Fibroblast of the aortic adventitia (primary cell): ENCODE measurements at regions not wholly inside any gene's neighbourhood (a gene's known extent, or its start where the extent isn't known, plus 50 kb on each side); places are given as distances from the start of the nearest gene placed in this dataset.

Source experiments
- DNase-seq: peaks from one replicate; pipeline ENCODE4 v3.0.0-alpha.2; 2010; ENCODE audit warnings: low read depth
- H3K4me3 ChIP-seq: 2 replicates; pipeline ENCODE4 v1.5.1; 2011; ENCODE audit warnings: low read depth, mild to moderate bottlenecking, control low read depth, low read length, moderate library complexity
- TF ChIP-seq, protein P1 (sequence below): IDR thresholded peaks from 2 replicates; pipeline ENCODE4 v1.5.1; 2011; ENCODE audit warnings: mild to moderate bottlenecking, low read length, control low read depth, inconsistent platforms; ENCODE audit not compliant: insufficient read depth

DNA sequence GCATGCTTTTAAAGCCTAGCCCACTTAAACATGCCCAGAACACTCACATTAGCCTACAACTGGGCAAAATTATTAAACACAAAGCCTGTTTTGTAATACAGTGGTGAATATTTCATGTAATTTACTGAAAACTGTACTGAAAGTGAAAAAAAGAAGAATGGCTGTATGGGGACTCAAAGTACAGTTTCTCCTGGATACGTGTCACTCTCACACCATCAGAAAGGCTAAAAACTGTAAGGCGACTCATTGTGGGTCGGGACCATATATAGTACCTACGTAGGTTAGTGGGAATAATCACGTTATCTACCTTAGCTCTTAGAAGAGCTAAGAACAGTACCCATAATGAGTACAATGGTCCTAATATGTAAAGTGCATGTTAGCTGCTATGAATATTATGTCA, 80.2 kb upstream of the SPATA12 start:
- H3K4me3 ChIP-seq: no peak overlapping the region
- no peak for DNase-seq
- TF ChIP-seq, protein P1, sequence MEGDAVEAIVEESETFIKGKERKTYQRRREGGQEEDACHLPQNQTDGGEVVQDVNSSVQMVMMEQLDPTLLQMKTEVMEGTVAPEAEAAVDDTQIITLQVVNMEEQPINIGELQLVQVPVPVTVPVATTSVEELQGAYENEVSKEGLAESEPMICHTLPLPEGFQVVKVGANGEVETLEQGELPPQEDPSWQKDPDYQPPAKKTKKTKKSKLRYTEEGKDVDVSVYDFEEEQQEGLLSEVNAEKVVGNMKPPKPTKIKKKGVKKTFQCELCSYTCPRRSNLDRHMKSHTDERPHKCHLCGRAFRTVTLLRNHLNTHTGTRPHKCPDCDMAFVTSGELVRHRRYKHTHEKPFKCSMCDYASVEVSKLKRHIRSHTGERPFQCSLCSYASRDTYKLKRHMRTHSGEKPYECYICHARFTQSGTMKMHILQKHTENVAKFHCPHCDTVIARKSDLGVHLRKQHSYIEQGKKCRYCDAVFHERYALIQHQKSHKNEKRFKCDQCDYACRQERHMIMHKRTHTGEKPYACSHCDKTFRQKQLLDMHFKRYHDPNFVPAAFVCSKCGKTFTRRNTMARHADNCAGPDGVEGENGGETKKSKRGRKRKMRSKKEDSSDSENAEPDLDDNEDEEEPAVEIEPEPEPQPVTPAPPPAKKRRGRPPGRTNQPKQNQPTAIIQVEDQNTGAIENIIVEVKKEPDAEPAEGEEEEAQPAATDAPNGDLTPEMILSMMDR: no peak

DNA sequence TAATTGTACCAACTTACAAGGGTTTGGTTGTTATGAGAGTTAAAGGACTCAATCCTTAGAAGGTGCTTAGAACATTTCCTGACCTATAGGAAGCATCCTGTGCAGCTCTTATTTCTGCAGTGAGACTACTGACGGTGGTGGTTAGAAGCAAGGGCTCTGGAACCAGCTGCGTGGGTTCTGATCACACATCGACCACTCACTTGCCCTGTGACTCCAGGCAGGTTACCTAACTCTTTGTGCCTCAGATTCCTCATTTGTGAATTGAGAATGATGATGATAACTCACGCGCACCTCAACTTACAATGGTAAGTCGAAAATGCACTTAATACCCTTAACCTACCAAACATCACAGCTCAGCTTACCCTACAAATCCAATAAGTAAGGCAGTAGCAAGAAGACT, 80.7 kb upstream of the SPATA12 start:
- DNase-seq: no peak
- TF ChIP-seq, protein P1: no peak
- no peak overlapping the region for H3K4me3 ChIP-seq

DNA sequence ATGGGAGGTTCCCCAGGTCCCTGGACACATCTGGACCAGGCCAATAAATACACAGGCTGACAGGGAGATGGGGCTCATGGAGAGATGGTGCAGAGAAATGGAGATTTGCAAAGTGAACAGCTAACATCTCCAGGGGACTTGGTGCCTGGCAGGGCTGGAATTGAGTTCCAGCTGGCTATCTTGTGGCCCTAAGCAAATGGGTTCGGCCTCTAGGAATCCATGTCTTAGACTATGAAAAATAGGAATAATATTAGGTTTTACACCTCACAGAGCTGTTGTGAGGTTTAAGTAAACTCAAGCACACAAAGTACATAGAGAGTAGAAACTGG, 82.9 kb upstream of the SPATA12 start:
- TF ChIP-seq, protein P1: no peak
- DNase-seq: no peak
- H3K4me3 ChIP-seq: no peak overlapping the region

DNA sequence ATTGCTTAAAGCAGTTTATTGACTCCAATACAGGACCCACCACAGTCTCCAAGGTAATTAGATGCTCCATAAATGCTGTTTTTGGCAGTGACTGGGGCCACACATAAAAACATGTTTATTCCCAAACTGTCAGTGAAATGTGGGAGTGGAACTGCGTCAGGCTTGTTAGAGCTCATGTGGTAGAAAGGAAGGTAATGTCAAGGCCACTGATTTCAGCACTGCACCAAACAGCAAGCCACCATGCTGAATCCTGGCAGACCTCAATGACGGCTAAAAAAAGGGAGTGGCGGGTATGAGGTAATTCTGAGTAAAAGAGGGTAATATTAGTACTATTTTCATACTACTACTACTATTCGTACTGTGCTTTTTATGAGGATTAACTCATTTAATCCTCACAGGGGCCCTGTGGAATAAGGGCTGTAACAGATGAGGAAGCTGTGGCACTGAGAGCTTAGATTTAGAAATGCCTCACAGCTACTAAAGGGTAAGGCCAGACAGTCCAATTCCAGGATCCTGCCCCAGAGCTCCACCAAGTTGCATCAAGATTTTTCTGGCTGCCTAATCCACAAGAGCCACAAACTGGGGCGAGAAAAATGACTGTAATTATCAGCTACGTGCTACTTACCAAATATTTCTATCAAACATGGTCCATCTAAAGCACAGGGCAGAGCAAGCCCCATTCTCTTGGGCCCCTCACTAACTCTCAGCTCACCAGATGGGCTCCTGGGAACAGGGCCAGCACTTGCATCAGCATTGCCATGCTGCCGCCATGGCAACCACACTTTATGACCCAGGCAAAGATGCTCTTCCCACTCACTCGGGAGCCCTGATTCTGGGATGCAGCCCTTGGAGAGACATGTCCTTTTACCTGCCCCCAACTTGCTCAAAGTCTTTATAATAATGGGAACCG, 83.6 kb upstream of the SPATA12 start:
- DNase-seq: peak; percentile 70
- H3K4me3 ChIP-seq: no peak overlapping the region
- TF ChIP-seq, protein P1: no peak

DNA sequence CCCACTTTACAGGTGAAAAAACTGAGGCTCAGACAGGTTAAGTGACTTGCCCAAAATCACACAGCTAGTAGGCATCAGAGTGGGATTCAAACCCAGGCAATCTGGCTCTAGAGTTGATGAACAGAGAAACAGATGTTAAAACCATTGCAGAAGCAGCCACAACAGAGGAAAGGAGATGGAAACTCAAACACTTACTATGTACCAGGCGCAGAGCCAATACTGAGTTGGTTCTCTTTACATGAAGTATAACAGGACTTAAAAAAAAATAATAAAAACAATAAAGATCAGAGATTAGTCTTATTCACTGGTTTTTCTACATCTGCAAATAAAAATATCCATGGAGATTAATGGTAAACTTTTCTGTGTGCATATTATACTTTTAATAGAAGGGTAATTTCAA, 84.9 kb upstream of the SPATA12 start:
- TF ChIP-seq, protein P1: no peak
- H3K4me3 ChIP-seq: no peak overlapping the region
- peak; percentile 72 for DNase-seq

DNA sequence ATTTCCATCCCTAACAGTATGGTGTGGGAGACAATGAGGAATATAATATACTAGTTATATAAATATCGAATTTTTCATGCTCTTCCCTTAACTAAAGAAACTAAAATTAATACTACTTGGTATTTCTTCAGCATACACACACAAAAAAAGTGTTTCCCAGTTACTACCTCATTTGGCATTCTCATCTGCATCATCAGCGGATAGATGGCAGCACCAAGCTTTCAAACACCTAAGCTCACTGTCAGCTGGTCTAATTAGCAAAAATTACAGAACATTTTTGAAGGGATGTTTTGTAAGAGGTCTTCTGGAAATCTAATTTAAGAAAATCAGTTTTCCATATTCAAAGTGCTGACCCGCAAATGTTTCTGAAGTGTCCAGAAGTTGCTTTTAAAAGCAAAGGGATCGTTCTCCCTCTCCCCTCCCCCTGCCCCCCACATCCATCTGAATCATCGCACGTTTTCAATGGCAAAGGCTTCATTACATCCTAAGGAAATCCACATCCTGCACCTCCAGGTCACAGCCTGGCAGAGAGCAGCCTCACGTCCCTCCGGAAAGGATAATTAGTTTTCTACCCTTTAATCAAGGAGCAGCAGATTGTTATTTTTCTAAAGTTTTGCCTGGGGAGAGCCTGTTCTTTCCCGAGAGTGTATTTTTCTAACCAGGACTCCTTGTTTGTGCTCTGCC, 86.1 kb upstream of the SPATA12 start:
- H3K4me3 ChIP-seq: no peak overlapping the region
- TF ChIP-seq, protein P1: no peak
- no peak for DNase-seq
